ENCODE measurements at regions not wholly inside any gene's neighbourhood (a gene's known extent, or its start where the extent isn't known, plus 50 kb on each side); places are given as distances from the start of the nearest gene placed in this dataset.

GRCh38 chr2:147639386-147639785 is 205.4 kb upstream of the ACVR2A start:
- TF ChIP-seq CTCF (IDR thresholded peaks at IDR 0.05) (no peak), POLR2A (IDR thresholded peaks at IDR 0.05) (no peak), POLR2AphosphoS5 (IDR thresholded peaks at IDR 0.05) (no peak), EP300 (IDR thresholded peaks at IDR 0.05) (no peak)
